Effector memory CD8-positive, alpha-beta T cell (primary cell): ENCODE measurements at regions not wholly inside any gene's neighbourhood (a gene's known extent, or its start where the extent isn't known, plus 50 kb on each side); places are given as distances from the start of the nearest gene placed in this dataset.

Experiments used
- ATAC-seq: fragments of 150-1000 bp; cut with Tn5 transposase; replicated peaks from 2 replicates; pipeline ENCODE4 v1.10.0; 2021; ENCODE audit warnings: mild to moderate bottlenecking, moderate library complexity
- DNase-seq, 3 experiments: peaks; one replicate each; pipeline ENCODE4 v3.0.0; 2021
- H3K27ac Mint-ChIP-seq, 2 donors: one replicate each; pipeline ENCODE4 v1.8.0; 2022; ENCODE audit warnings: mild to moderate bottlenecking in 2 of 2, mixed read lengths in 2 of 2, moderate library complexity in 2 of 2
- H3K27me3 Mint-ChIP-seq, 2 donors: one replicate each; pipeline ENCODE4 v1.8.0; 2022; ENCODE audit warnings: mixed read lengths in 2 of 2
- H3K36me3 Mint-ChIP-seq: one replicate; pipeline ENCODE4 v1.8.0; 2022; ENCODE audit warnings: mild to moderate bottlenecking, moderate library complexity, mixed read lengths; ENCODE audit not compliant: insufficient read depth
- H3K4me1 Mint-ChIP-seq, 2 donors: one replicate each; pipeline ENCODE4 v1.8.0; 2022; ENCODE audit warnings: low read depth in 2 of 2, mixed read lengths in 2 of 2
- H3K4me3 Mint-ChIP-seq, 2 donors: one replicate each; pipeline ENCODE4 v1.8.0; 2022; ENCODE audit warnings: mild to moderate bottlenecking in 2 of 2, mixed read lengths in 2 of 2, moderate library complexity in 2 of 2
- H3K9me3 Mint-ChIP-seq, 2 donors: one replicate each; pipeline ENCODE4 v1.8.0; 2022; ENCODE audit warnings: mixed read lengths in 2 of 2

DNA sequence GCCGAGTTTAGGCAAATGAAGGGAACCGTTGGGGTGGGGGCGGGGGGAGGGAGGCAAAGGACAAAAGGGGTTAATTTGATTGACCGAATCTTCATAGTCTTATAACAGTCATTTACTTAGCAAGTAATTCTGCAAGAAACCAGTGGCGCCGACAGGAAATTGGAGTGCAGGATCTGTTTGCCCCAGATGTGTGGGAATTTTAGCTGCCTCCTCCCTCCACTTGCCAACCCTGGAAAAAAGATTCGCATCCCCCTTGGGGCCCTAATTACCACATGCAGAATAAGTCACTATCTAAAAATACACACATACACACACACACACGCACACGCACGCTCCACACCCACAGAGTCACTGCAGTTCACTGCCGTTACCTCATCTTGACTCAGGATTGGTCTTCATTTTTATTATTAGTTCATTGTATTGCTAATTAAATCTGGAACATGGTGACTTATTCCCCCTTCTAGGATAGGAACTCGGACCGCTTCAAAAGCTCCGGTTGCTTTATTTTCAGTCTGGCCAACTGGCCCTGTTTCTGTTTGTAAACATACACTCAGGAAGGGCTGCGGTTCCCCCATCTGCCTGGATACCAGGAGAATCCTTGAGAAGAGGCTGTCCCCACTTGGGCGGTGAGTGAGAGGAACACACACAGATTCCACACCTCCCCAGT, 241.6 kb upstream of the SALL1 start:
- no peak for ATAC-seq
- Mint-ChIP-seq H3K36me3 (peaks cover 2% of the 10 kb centered on the region), H3K27ac (no peak overlapping the region), H3K4me1 (no peaks in the 10 kb centered on the region), H3K9me3 (no peaks in the 10 kb centered on the region), H3K27me3 (no peaks in the 10 kb centered on the region), H3K4me3 (no peak overlapping the region)
- no peak for DNase-seq

DNA sequence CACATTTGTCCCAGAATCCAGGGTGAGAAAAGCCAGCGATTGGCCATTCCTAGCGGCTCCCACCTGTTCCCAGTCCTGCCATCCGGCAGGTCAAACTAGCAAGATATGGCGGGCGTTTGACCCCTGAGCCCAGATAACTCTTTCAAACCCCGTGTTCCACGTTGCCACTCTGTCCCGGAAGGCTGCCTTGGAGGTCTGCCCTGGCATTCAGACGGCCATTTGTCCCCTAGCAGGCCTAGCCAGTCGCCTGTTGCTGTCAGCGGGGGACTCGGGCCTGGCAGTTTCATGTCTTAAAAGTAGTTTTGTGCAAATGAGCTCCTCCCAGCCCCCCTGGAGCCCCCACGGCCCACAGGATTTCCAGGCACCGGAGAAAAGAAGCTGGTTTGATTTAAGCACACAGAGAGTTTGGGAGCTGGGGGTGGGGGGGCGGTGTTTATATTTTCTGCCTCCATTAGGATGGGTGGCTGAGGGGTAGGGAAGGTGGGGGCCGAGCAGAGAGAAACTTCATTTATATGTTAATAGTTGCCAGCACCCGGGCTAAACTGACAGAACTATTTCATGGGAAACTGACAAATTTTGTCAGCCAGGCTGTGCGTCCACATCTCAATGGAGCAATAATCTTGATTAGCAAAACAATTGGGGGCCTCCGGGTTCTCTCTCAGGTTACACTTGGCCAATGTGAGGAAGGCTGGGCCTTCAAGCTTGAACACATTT, 240.9 kb upstream of the SALL1 start:
- H3K36me3 Mint-ChIP-seq: peaks cover 2% of the 10 kb centered on the region
- no peaks in the 10 kb centered on the region for H3K4me1 Mint-ChIP-seq
- H3K9me3 Mint-ChIP-seq: peaks cover 0 to 2% of the 10 kb centered on the region in 2 donors
- DNase-seq (no peak), ATAC-seq (no peak)
- H3K27me3 Mint-ChIP-seq: no peaks in the 10 kb centered on the region
- no peak overlapping the region for H3K27ac Mint-ChIP-seq
- no peak overlapping the region for H3K4me3 Mint-ChIP-seq

DNA sequence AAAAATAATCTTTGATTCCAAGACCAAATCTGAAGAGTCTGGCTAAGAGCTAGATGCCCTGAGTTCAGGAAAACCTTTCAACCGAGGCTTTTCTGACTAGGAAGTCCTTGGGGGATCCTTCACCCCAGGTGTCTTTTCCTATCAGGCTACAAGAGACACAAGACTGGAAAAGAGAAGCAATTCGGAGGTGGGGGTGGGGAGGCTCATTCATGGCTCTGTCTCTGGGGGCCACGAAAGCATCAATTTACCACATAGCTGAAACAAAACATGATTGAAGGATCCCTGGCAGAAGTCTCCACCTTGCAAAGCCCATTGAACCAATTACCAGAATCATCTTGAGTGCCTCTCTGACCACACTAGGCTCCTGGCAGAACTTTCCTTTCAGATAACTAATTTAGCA, 239.8 kb upstream of the SALL1 start:
- Mint-ChIP-seq H3K4me1 (no peaks in the 10 kb centered on the region), H3K27me3 (no peaks in the 10 kb centered on the region), H3K27ac (no peak overlapping the region), H3K36me3 (peaks cover 2% of the 10 kb centered on the region), H3K4me3 (no peak overlapping the region), H3K9me3 (peaks cover 0 to 4% of the 10 kb centered on the region in 2 donors)
- DNase-seq (no peak), ATAC-seq (no peak)

DNA sequence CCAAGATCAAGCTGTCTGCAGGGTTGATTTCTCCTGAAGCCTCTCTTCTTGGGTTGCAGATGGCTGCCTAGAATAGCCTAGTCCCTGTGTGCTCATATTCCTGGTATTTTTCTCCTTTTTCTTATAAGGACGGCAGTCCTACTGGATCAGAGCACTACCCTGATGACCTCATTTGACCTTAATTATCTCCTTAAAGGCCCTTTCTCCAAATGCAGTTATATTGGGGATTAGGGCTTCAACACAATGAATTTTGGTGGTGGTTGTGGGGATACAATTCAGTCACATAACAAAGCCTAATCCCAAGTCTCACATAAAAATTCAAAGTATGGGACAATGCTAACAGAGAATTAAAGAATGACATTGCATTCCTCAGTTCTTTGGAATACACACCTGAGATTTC, 238.8 kb upstream of the SALL1 start:
- ATAC-seq: no peak
- H3K36me3 Mint-ChIP-seq: peaks cover 2% of the 10 kb centered on the region
- H3K27me3 Mint-ChIP-seq: no peaks in the 10 kb centered on the region
- DNase-seq: no peak
- peaks cover 0 to 4% of the 10 kb centered on the region in 2 donors for H3K9me3 Mint-ChIP-seq
- no peaks in the 10 kb centered on the region for H3K4me1 Mint-ChIP-seq
- H3K27ac Mint-ChIP-seq: no peak overlapping the region
- no peak overlapping the region for H3K4me3 Mint-ChIP-seq

DNA sequence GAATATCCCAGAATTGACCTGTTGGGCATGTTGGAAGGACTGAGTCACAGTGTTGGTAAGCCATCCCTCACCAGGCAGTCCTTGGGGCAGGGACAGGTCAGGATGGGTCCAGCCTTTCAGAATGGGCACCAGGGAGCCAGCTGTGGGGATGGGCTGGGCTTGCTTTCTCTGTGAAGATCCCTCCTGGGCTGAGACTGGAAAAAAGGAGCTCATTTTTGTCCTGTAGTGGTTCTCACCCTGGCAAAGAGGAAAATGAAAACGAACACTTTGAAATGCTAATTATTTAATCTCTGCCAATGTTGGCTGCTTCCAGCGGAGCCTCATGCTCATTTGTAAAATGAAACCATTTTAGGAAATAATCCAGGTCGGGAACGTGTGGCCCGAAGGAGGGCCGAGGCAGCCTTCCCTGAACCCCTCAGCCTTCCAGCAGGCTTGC, 237.5 kb upstream of the SALL1 start:
- H3K4me1 Mint-ChIP-seq: no peaks in the 10 kb centered on the region

DNA sequence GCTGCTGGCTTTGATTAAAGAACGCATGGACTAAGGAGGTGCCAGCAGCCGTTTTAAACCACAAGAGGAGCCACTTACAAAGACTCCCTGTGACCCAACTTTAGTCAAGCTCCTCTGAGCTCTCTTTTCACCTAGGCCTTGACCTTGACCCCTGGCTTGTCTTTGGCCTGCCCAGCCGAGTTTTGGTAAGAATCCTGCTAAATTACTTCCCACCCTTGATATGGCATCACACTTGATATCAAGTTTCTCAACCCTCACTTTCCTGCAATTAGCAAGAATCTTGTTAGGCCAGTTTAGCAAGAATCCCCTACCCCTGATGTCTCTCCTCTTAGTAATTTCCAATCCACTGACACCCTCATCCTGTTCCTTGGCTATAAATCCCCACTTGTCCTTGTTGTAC, 232.8 kb upstream of the SALL1 start:
- Mint-ChIP-seq H3K36me3 (no peaks in the 10 kb centered on the region), H3K27ac (no peak overlapping the region), H3K4me3 (no peak overlapping the region), H3K27me3 (no peaks in the 10 kb centered on the region), H3K9me3 (peaks cover 0 to 4% of the 10 kb centered on the region in 2 donors), H3K4me1 (no peaks in the 10 kb centered on the region)
- no peak for ATAC-seq
- DNase-seq: no peak

More for the DNA sequence above, 237.5 kb upstream of the SALL1 start:
- Mint-ChIP-seq H3K27me3 (no peaks in the 10 kb centered on the region), H3K27ac (no peak overlapping the region), H3K4me3 (no peak overlapping the region), H3K9me3 (peaks cover 0 to 4% of the 10 kb centered on the region in 2 donors), H3K36me3 (peaks cover 2% of the 10 kb centered on the region)
- ATAC-seq: no peak
- DNase-seq: no peak

DNA sequence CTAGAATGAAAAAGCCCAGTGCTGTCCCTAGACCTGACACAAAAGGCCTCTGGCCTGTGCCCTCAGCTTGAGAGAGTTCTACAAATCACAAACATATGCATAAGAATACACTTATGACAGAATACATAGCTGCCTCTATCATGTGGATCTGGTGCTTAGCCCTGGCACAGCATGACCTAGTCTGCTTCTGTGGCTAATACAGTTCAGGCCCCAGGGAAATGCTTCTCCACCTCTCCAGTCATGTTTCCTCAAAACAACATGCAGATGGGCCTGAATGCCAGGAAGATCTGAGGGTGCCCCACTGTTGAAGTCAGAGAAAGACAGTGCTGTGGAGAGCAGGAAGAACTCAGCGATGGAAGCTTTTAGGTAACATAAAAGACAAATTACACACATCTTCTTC, 231.9 kb upstream of the SALL1 start:
- no peak for DNase-seq
- Mint-ChIP-seq H3K4me1 (no peaks in the 10 kb centered on the region), H3K27ac (no peak overlapping the region), H3K27me3 (no peaks in the 10 kb centered on the region), H3K4me3 (no peak overlapping the region), H3K36me3 (no peaks in the 10 kb centered on the region), H3K9me3 (peaks cover 0 to 4% of the 10 kb centered on the region in 2 donors)
- no peak for ATAC-seq

DNA sequence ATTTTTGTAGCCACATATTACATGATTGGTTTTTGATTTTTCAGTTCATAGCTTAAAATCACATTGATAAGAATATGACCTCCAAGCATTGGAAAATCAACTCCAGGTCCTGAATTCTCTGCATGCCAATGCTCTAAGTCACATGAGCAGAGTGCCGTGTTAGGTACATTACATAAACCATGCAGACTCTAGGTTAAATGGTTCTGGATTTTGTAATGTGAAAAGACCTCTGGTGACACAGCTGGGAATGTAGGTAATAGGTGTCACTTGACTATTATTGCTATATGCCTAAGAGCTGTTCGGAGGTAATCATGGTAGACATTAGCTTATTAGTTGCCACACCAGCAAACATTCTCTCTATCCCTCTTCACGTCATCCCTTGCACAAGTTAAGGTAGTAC, 231.1 kb upstream of the SALL1 start:
- no peaks in the 10 kb centered on the region for H3K4me1 Mint-ChIP-seq
- DNase-seq: no peak
- ATAC-seq: no peak
- H3K27me3 Mint-ChIP-seq: no peaks in the 10 kb centered on the region
- H3K9me3 Mint-ChIP-seq: peaks cover 0 to 2% of the 10 kb centered on the region in 2 donors
- H3K36me3 Mint-ChIP-seq: no peaks in the 10 kb centered on the region
- H3K4me3 Mint-ChIP-seq: no peak overlapping the region
- H3K27ac Mint-ChIP-seq: no peak overlapping the region

DNA sequence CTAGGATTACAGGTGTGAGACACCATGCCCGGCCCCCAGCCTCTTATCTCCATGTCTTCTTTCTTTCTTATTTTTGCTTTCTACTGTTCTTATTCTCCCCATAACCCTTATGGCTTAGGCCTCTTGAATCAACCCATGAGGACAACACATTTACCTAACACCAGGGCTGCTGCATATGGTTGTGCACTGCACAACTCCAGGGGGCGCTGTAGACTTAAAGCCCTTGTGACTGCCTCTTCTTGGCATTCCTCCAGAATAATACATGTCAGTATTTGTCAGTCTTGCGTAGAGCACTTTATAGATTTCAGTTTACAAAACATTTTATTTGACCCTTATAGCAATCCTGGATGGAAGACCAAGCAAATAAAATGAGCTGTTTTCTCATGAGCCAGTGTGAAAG, 225.0 kb upstream of the SALL1 start:
- DNase-seq (no peak), ATAC-seq (no peak)
- H3K4me1 Mint-ChIP-seq: no peaks in the 10 kb centered on the region
- no peaks in the 10 kb centered on the region for H3K27me3 Mint-ChIP-seq
- no peaks in the 10 kb centered on the region for H3K36me3 Mint-ChIP-seq
- H3K9me3 Mint-ChIP-seq: peaks cover 0 to 8% of the 10 kb centered on the region in 2 donors
- no peak overlapping the region for H3K27ac Mint-ChIP-seq
- H3K4me3 Mint-ChIP-seq: no peak overlapping the region

DNA sequence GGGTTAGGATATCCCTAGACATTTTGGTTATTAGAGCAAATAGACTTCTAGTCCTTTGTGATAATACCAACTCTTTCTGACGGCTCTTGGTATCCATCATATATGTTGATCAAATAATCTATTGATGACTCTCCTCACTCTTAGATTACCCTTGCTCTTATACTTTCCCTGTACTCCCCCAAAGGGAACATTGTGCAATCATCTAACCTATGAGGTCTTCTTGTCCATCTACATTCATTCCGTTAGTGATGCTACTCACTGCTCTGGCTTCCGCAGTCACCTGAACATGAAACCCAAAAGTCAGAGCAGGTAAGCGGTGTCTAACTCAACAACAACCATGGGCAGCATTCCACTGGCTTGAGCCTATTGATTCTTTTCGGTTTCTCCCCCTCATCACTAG, 223.7 kb upstream of the SALL1 start:
- Mint-ChIP-seq H3K27ac (no peak overlapping the region), H3K9me3 (peaks cover 0 to 8% of the 10 kb centered on the region in 2 donors), H3K36me3 (no peaks in the 10 kb centered on the region), H3K4me1 (no peaks in the 10 kb centered on the region), H3K4me3 (no peak overlapping the region), H3K27me3 (no peaks in the 10 kb centered on the region)
- ATAC-seq (no peak), DNase-seq (no peak)

DNA sequence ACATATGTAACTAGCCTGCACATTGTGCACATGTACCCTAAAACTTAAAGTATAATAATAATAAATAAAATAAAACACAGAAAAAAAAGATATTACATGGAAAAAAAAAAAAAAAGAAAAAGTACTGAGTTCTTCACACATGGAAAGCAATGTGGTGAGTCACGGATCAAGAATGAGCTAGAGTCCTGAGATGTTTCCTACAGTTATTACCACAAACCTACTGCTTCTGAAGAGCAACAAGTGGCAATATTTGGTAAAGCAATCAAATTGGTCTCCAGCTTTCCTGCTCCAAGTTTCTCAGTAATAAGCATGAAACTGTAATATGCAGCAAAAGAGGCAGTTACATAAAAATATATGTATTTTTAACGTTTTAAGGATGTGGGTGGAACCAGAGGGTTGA, 223.3 kb upstream of the SALL1 start:
- H3K4me1 Mint-ChIP-seq: no peaks in the 10 kb centered on the region
- DNase-seq: no peak
- peaks cover 0 to 8% of the 10 kb centered on the region in 2 donors for H3K9me3 Mint-ChIP-seq
- no peaks in the 10 kb centered on the region for H3K36me3 Mint-ChIP-seq
- ATAC-seq: no peak
- H3K27me3 Mint-ChIP-seq: no peaks in the 10 kb centered on the region
- H3K4me3 Mint-ChIP-seq: no peak overlapping the region
- no peak overlapping the region for H3K27ac Mint-ChIP-seq

DNA sequence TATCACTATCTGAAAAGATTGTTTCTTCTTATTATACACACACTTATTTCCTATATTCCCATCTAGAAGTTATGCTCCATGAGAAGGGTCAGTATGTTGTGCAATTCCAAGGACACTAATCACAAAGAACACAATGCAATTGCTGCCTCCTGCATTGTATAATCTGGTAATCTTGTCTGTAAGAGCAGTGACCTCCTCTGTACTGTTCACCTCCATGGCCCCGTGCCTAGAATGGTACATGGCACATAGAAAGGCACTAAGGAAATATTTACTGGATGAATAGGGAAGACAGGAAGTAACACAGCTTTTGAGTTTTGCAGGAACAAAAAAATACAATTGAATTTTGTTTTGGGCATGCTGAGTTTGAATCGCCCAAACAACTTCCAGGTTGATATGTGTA, 214.6 kb upstream of the SALL1 start:
- Mint-ChIP-seq H3K9me3 (peaks cover 5 to 17% of the 10 kb centered on the region in 2 donors), H3K36me3 (no peaks in the 10 kb centered on the region), H3K4me1 (no peaks in the 10 kb centered on the region), H3K27ac (no peak overlapping the region), H3K27me3 (no peaks in the 10 kb centered on the region), H3K4me3 (no peak overlapping the region)
- DNase-seq (no peak), ATAC-seq (no peak)

DNA sequence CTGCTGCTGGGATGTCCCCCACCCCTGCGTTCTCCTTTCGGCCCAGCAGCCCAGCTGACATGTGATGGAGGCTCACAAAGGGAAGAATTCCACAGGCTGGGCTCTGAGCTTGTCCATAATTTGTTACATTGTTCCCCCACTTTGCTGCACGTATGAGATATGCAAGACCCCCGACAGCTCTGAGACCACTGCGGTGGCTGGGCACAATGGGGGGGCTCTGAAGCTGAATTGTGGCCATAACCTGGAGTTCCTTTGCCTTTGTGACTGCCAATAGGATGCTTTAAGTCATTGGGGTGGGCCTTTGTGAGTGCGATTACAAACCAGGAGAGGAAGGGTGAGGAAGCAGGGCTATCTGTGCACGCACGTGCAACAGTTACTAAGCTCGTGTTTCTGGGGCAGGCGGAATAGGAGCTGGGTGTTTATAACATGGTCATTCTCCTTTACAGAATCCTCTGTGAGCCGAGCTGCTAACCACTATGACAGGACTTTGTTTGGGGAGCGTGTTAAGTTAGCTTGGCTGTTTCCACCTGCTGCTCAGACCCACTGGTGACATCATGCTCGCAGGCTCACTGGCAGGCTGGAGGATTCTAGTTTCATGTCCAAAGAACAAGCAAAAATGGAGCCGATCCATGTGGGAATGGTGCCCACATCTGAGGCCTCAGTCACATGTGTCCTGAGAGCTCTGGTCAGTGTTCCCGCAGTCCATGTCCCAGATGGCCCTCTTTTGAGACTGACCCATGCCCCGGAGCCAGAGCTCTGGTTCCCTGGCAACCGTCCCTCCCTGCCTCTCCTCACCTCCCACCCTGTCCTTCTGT, 208.3 kb upstream of the SALL1 start:
- Mint-ChIP-seq H3K36me3 (no peaks in the 10 kb centered on the region), H3K4me3 (no peak overlapping the region), H3K27me3 (no peaks in the 10 kb centered on the region), H3K9me3 (peaks cover 0 to 2% of the 10 kb centered on the region in 2 donors), H3K4me1 (no peaks in the 10 kb centered on the region), H3K27ac (no peak overlapping the region)
- ATAC-seq: no peak
- no peak for DNase-seq

DNA sequence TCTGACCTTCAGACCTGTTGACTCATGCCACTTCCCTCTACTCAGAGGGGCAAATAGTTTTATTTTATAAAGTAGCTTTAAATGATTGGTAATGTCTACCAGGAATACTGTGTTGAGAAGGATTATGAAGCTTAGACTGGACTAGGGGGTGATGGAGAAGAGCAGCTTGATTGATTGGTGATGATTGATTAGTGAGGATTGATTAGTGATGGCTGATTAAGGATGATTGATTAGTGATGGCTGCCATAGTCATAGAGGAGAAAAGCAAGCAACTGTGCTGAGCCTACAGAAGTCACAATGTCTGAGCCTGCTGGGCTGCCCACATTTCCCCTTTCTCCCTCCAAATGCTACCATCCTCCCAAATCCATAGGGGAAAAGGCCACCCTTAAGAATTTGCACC, 206.8 kb upstream of the SALL1 start:
- Mint-ChIP-seq H3K9me3 (no peaks in the 10 kb centered on the region), H3K27ac (no peak overlapping the region), H3K27me3 (no peaks in the 10 kb centered on the region), H3K36me3 (no peaks in the 10 kb centered on the region), H3K4me1 (no peaks in the 10 kb centered on the region), H3K4me3 (no peak overlapping the region)
- DNase-seq (no peak), ATAC-seq (no peak)
